ENCODE measurements at regions not wholly inside any gene's neighbourhood (a gene's known extent, or its start where the extent isn't known, plus 50 kb on each side); places are given as distances from the start of the nearest gene placed in this dataset.

GRCh38 chr16:73771196-73772064 lies 525.2 kb upstream of the PSMD7 start:
- no peak for DNase-seq
- Histone ChIP-seq H3K36me3 (no peaks in the 10 kb centered on the region), H3K27ac (no peak overlapping the region), H3K4me3 (ENCODE audit: low read depth, low read length) (no peak overlapping the region), H3K27me3 (ENCODE audit: insufficient read depth, low read depth, severe bottlenecking) (peaks cover 3% of the 10 kb centered on the region), H3K9me3 (ENCODE audit: severe bottlenecking) (no peaks in the 10 kb centered on the region)
- no peak for TF ChIP-seq CTCF (IDR thresholded peaks at IDR 0.05; ENCODE audit: low read depth, low read length)

- Histone ChIP-seq H3K27ac (no peak overlapping the region), H3K36me3 (no peaks in the 10 kb centered on the region), H3K4me3 (ENCODE audit: low read depth, low read length) (no peak overlapping the region), H3K27me3 (ENCODE audit: insufficient read depth, low read depth, severe bottlenecking) (peaks cover 3% of the 10 kb centered on the region), H3K9me3 (ENCODE audit: severe bottlenecking) (no peaks in the 10 kb centered on the region)
- no peak for DNase-seq
- TF ChIP-seq CTCF (IDR thresholded peaks at IDR 0.05; ENCODE audit: low read depth, low read length) = no peak
These were observed 527.8 kb upstream of the PSMD7 start for GRCh38 chr16:73768786-73769203.

DNA sequence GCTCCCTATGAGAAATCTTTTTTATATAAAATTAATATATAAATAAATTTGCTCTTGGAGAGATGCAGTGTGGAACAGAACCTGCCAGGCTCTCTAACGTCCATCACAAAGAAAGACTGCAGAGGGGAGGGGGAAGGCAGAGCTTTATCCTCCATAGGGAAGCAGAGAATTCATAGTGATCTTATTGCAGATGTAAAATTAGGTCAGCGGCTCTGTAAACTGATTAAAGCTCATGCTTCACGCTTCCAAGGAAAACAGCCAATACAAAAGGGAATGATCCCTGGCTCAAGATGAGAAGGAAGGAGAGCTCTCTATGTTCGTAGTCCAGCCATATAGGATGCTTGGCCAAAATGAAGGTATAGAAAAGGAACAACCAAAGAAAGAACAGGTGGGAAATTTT lies 532.3 kb upstream of the PSMD7 start:
- DNase-seq = no peak
- no peaks in the 10 kb centered on the region for H3K9me3 ChIP-seq (ENCODE audit: severe bottlenecking)
- TF ChIP-seq CTCF (IDR thresholded peaks at IDR 0.05; ENCODE audit: low read depth, low read length) = no peak

GRCh38 chr16:73756289-73757178 lies 540.1 kb upstream of the PSMD7 start:
- Histone ChIP-seq H3K27me3 (ENCODE audit: insufficient read depth, low read depth, severe bottlenecking) (peaks cover 11% of the 10 kb centered on the region), H3K36me3 (no peaks in the 10 kb centered on the region), H3K27ac (no peak overlapping the region), H3K9me3 (ENCODE audit: severe bottlenecking) (no peaks in the 10 kb centered on the region), H3K4me3 (ENCODE audit: low read depth, low read length) (no peak overlapping the region)
- TF ChIP-seq CTCF (IDR thresholded peaks at IDR 0.05; ENCODE audit: low read depth, low read length) = no peak
- no peak for DNase-seq

More for the DNA sequence above, 532.3 kb upstream of the PSMD7 start:
- Histone ChIP-seq H3K4me3 (ENCODE audit: low read depth, low read length) (no peak overlapping the region), H3K27ac (no peak overlapping the region), H3K27me3 (ENCODE audit: insufficient read depth, low read depth, severe bottlenecking) (peaks cover under 1% of the 10 kb centered on the region), H3K36me3 (no peaks in the 10 kb centered on the region)

DNA sequence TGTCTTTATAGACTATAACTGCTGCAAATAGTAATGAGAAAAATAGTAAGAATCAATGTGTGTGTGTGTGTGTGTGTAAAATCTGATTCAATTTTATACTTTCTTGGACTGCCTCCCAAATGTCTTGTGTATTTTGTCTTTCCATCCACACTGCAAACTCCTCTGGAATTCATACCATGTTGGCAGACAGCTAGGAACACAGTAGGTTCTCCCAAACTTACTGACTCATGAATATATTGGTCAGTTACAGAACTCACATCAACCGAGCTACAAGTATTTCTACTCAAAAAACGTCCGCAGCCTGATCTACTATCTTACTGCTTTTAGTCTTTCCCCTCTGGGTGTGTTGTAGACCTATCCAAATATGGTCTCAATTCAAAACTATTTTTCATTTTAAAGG lies 542.7 kb upstream of the PSMD7 start:
- no peak for DNase-seq
- peaks cover 20% of the 10 kb centered on the region for H3K27me3 ChIP-seq (ENCODE audit: insufficient read depth, low read depth, severe bottlenecking)
- no peak overlapping the region for H3K27ac ChIP-seq
- no peak overlapping the region for H3K4me3 ChIP-seq (ENCODE audit: low read depth, low read length)
- no peaks in the 10 kb centered on the region for H3K36me3 ChIP-seq
- no peaks in the 10 kb centered on the region for H3K9me3 ChIP-seq (ENCODE audit: severe bottlenecking)
- TF ChIP-seq CTCF (IDR thresholded peaks at IDR 0.05; ENCODE audit: low read depth, low read length) = no peak
